ENCODE measurements at regions not wholly inside any gene's neighbourhood (a gene's known extent, or its start where the extent isn't known, plus 50 kb on each side); places are given as distances from the start of the nearest gene placed in this dataset.

DNA sequence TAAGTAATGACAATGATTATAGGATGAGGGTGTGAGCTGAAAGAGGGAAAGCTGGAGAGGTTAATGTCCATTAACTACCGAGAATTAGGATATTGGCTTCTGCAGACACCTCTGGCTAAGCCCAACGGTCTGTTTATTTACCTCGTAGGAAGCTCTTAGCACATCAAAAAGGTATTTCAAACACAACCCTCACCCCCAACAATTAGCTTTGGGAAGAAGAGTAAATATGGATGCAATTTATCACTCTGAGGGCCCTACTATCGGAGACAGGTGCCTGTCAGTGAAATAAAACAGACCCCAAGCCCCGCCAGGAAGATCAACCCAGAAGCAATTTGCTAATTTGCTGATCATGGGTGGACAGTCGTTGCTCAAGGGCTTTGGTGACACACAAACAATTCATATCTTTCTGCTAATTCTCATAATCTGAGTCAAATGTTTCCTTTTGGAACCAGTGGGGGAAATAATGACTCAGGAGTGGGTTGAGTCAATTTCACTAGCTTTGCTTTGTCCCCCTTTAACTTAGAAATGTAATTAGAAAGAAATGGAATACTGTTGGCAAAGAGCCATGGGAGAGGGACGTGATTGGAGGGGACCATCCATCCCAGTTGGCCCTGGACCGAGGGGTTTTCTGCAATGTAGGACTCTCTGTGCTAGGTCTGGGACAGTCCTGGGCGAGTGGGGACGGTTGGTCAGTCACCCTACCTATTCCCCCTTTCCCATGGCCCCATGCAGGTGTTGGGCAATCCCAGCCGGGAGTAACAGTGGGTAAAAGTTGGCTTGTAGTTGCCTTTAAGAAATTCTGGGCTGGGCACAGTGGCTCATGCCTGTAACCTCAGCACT lies 99.1 kb upstream of the MED13L start (continued):
- TF ChIP-seq ZFHX2 (tag by site-specific recombination; conservative IDR thresholded peaks at IDR 0.05) (no peak), ZNF202 (tag by site-specific recombination; IDR thresholded peaks at IDR 0.05; ENCODE audit: borderline replicate concordance) (no peak), ZNF843 (tag by site-specific recombination; IDR thresholded peaks at IDR 0.05) (no peak), ZNF571 (tag by site-specific recombination; IDR thresholded peaks at IDR 0.05) (no peak), ZNF248 (tag by site-specific recombination; IDR thresholded peaks at IDR 0.05) (no peak), ZNF610 (tag by site-specific recombination; IDR thresholded peaks at IDR 0.05; ENCODE audit: borderline replicate concordance) (no peak), KLF16 (tag by site-specific recombination; IDR thresholded peaks at IDR 0.05) (no peak), ZNF449 (tag by site-specific recombination; IDR thresholded peaks at IDR 0.05) (peak; percentile 75; the same call in 1 of the 2 replicates), IKZF3 (tag by site-specific recombination; IDR thresholded peaks at IDR 0.05) (0 out of 2 replicates have a peak, but pooled peaks have one; percentile 24), KLF8 (tag by site-specific recombination; IDR thresholded peaks at IDR 0.05) (no peak), ZSCAN23 (tag by site-specific recombination; IDR thresholded peaks at IDR 0.05) (no peak), ZNF266 (tag by site-specific recombination; IDR thresholded peaks at IDR 0.05; ENCODE audit: low read depth) (no peak), ZBTB26 (tag by site-specific recombination; optimal IDR thresholded peaks at IDR 0.05) (no peak), ZNF623 (tag by site-specific recombination; IDR thresholded peaks at IDR 0.05) (0 out of 2 replicates have a peak, but pooled peaks have one; percentile 8), TCF7L2 (IDR thresholded peaks at IDR 0.05; ENCODE audit: borderline replicate concordance, low read depth, low read length) (no peak), WT1 (tag by site-specific recombination; IDR thresholded peaks at IDR 0.05) (peak; percentile 64)
- TF ChIP-seq, protein P1, sequence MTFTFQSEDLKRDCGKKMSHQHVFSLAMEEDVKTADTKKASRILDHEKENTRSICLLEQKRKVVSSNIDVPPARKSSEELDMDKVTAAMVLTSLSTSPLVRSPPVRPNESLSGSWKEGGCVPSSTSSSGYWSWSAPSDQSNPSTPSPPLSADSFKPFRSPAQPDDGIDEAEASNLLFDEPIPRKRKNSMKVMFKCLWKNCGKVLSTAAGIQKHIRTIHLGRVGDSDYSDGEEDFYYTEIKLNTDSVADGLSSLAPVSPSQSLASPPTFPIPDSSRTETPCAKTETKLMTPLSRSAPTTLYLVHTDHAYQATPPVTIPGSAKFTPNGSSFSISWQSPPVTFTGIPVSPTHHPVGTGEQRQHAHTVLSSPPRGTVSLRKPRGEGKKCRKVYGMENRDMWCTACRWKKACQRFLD (tag by site-specific recombination; IDR thresholded peaks at IDR 0.05), result no peak
- TF ChIP-seq, protein P2, sequence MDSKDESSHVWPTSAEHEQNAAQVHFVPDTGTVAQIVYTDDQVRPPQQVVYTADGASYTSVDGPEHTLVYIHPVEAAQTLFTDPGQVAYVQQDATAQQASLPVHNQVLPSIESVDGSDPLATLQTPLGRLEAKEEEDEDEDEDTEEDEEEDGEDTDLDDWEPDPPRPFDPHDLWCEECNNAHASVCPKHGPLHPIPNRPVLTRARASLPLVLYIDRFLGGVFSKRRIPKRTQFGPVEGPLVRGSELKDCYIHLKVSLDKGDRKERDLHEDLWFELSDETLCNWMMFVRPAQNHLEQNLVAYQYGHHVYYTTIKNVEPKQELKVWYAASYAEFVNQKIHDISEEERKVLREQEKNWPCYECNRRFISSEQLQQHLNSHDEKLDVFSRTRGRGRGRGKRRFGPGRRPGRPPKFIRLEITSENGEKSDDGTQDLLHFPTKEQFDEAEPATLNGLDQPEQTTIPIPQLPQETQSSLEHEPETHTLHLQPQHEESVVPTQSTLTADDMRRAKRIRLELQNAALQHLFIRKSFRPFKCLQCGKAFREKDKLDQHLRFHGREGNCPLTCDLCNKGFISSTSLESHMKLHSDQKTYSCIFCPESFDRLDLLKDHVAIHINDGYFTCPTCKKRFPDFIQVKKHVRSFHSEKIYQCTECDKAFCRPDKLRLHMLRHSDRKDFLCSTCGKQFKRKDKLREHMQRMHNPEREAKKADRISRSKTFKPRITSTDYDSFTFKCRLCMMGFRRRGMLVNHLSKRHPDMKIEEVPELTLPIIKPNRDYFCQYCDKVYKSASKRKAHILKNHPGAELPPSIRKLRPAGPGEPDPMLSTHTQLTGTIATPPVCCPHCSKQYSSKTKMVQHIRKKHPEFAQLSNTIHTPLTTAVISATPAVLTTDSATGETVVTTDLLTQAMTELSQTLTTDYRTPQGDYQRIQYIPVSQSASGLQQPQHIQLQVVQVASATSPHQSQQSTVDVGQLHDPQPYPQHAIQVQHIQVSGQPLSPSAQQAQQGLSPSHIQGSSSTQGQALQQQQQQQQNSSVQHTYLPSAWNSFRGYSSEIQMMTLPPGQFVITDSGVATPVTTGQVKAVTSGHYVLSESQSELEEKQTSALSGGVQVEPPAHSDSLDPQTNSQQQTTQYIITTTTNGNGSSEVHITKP (tag by site-specific recombination; IDR thresholded peaks at IDR 0.05), result peak; percentile 80
- TF ChIP-seq, protein P3, sequence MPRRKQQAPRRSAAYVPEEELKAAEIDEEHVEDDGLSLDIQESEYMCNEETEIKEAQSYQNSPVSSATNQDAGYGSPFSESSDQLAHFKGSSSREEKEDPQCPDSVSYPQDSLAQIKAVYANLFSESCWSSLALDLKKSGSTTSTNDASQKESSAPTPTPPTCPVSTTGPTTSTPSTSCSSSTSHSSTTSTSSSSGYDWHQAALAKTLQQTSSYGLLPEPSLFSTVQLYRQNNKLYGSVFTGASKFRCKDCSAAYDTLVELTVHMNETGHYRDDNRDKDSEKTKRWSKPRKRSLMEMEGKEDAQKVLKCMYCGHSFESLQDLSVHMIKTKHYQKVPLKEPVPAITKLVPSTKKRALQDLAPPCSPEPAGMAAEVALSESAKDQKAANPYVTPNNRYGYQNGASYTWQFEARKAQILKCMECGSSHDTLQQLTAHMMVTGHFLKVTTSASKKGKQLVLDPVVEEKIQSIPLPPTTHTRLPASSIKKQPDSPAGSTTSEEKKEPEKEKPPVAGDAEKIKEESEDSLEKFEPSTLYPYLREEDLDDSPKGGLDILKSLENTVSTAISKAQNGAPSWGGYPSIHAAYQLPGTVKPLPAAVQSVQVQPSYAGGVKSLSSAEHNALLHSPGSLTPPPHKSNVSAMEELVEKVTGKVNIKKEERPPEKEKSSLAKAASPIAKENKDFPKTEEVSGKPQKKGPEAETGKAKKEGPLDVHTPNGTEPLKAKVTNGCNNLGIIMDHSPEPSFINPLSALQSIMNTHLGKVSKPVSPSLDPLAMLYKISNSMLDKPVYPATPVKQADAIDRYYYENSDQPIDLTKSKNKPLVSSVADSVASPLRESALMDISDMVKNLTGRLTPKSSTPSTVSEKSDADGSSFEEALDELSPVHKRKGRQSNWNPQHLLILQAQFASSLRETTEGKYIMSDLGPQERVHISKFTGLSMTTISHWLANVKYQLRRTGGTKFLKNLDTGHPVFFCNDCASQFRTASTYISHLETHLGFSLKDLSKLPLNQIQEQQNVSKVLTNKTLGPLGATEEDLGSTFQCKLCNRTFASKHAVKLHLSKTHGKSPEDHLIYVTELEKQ (tag by site-specific recombination; IDR thresholded peaks at IDR 0.05; ENCODE audit: borderline replicate concordance), result no peak
